Thoracic aorta (tissue), 2 donors: ENCODE measurements at regions not wholly inside any gene's neighbourhood (a gene's known extent, or its start where the extent isn't known, plus 50 kb on each side); places are given as distances from the start of the nearest gene placed in this dataset.

ENCODE experiments used
- ATAC-seq: fragments of 150-250 bp; one replicate; pipeline ENCODE4 v1.8.0; 2017; ENCODE audit warnings: low read depth; ENCODE audit not compliant: insufficient number of reproducible peaks, low FRiP score
- DNase-seq: peaks from one replicate; pipeline ENCODE4 v3.0.0-alpha.2; 2020; ENCODE audit warnings: low spot score
- H3K27ac ChIP-seq, 2 donors: fragments of 200-600 bp; sonication (generic); 1 replicate in 1 of 2; 2 replicates in 1 of 2; pipeline ENCODE4 v1.5.1; 2016; ENCODE audit warnings: mild to moderate bottlenecking in 2 of 2, moderate library complexity in 2 of 2
- H3K27me3 ChIP-seq: fragments of 200-600 bp; sonication (generic); replicated peaks from 2 replicates; pipeline ENCODE4 v1.6.0; 2016; ENCODE audit warnings: mild to moderate bottlenecking; ENCODE audit not compliant: insufficient read depth
- H3K36me3 ChIP-seq: fragments of 200-600 bp; sonication (generic); one replicate; pipeline ENCODE4 v1.5.1; 2016
- H3K4me1 ChIP-seq, 2 donors: fragments of 200-600 bp; sonication (generic); 1 replicate in 1 of 2; 2 replicates in 1 of 2; pipeline versions ENCODE4 v1.5.1 to v1.6.0; 2016; ENCODE audit warnings: low read depth in 2 of 2, mild to moderate bottlenecking in 1 of 2; ENCODE audit not compliant: control insufficient read depth in 1 of 2
- H3K4me3 ChIP-seq: fragments of 200-600 bp; sonication (generic); 2 replicates; pipeline ENCODE4 v1.5.1; 2016; ENCODE audit warnings: mild to moderate bottlenecking
- H3K9me3 ChIP-seq: fragments of 200-600 bp; sonication (generic); 2 replicates; pipeline ENCODE4 v1.5.1; 2016
- CTCF ChIP-seq: fragments of 200-600 bp; sonication (generic); IDR thresholded peaks from one replicate; pipeline ENCODE4 v1.5.1; 2019; ENCODE audit warnings: antibody characterized with exemption

DNA sequence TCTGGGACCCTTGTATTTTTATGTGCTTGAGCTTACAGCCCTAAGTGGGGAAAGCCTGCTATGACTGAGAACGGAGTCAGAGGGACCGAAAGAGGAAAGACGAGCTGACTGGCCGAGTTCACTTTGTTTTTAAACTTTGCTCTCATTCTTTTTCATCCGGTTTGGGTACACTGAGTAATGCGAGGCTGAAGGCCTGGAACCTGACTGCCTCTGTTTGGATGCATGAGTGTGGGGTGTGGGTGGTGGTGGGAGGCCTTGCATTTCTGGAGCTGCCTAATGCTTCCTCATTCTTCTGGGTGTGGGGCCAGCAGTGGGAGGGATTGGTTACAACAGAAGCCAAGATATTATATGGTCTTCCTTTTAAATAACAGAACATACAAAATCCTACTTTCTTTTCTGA is 155.5 kb downstream of the BUB3 start:
- DNase-seq, result no peak
- no peak for ATAC-seq

GRCh38 chr10:123316776-123317175 is 162.6 kb downstream of the BUB3 start:
- Histone ChIP-seq H3K9me3 (no peaks in the 10 kb centered on the region), H3K27me3 (no peaks in the 10 kb centered on the region), H3K4me3 (no peak overlapping the region), H3K4me1 (no peaks in the 10 kb centered on the region), H3K36me3 (no peaks in the 10 kb centered on the region), H3K27ac (no peak overlapping the region)
- DNase-seq (no peak), ATAC-seq (no peak)
- TF ChIP-seq CTCF, result no peak

More for the DNA sequence above, 155.5 kb downstream of the BUB3 start:
- Histone ChIP-seq H3K9me3 (no peaks in the 10 kb centered on the region), H3K27ac (peak overlapping the region in 1 of 2 donors; percentile 46), H3K4me1 (no peaks in the 10 kb centered on the region), H3K4me3 (no peak overlapping the region), H3K36me3 (no peaks in the 10 kb centered on the region), H3K27me3 (no peaks in the 10 kb centered on the region)
- no peak for TF ChIP-seq CTCF

GRCh38 chr10:123318516-123318915 is 164.3 kb downstream of the BUB3 start:
- DNase-seq, result no peak
- no peak for ATAC-seq
- H3K4me3 ChIP-seq, result no peak overlapping the region
- no peaks in the 10 kb centered on the region for H3K4me1 ChIP-seq
- H3K27ac ChIP-seq, result no peak overlapping the region
- H3K36me3 ChIP-seq, result no peaks in the 10 kb centered on the region
- no peaks in the 10 kb centered on the region for H3K9me3 ChIP-seq
- no peak for TF ChIP-seq CTCF
- H3K27me3 ChIP-seq, result no peaks in the 10 kb centered on the region

- H3K4me1 ChIP-seq, result no peaks in the 10 kb centered on the region
- no peaks in the 10 kb centered on the region for H3K9me3 ChIP-seq
- no peak overlapping the region for H3K27ac ChIP-seq
- no peaks in the 10 kb centered on the region for H3K27me3 ChIP-seq
- no peak for TF ChIP-seq CTCF
- no peaks in the 10 kb centered on the region for H3K36me3 ChIP-seq
- ATAC-seq (no peak), DNase-seq (no peak)
- no peak overlapping the region for H3K4me3 ChIP-seq
Observed at GRCh38 chr10:123320091-123320490, 165.9 kb downstream of the BUB3 start.

GRCh38 chr10:123323884-123324283 is 169.7 kb downstream of the BUB3 start:
- no peak for ATAC-seq
- H3K36me3 ChIP-seq, result no peaks in the 10 kb centered on the region
- no peaks in the 10 kb centered on the region for H3K9me3 ChIP-seq
- H3K4me1 ChIP-seq, result no peaks in the 10 kb centered on the region
- no peak for TF ChIP-seq CTCF
- no peaks in the 10 kb centered on the region for H3K27me3 ChIP-seq
- H3K4me3 ChIP-seq, result no peak overlapping the region
- DNase-seq, result no peak
- H3K27ac ChIP-seq, result no peak overlapping the region
